ENCODE measurements at regions not wholly inside any gene's neighbourhood (a gene's known extent, or its start where the extent isn't known, plus 50 kb on each side); places are given as distances from the start of the nearest gene placed in this dataset.

DNA sequence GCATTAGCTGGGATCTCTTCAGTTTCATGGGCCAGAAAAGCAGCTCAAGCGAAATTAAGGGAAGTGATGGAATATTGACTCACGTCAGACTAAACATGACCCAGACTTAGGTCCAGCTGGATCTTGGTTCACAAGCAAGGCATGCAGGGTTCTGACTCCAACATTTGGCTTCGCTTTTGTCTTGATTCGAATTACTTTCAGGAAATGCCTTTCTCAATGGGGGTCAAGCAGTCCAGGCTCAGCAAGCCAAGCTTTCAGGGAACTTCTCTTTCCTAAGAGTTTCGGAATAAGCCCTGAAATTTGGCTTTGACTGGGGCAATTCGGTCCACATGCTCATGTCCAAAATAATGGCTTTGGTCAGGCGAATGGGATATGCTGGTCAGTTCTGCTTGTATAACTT lies 678.7 kb upstream of the TMEM132C start:
- no peak for TF ChIP-seq POLR2A (IDR thresholded peaks at IDR 0.05)
- TF ChIP-seq, protein P1, sequence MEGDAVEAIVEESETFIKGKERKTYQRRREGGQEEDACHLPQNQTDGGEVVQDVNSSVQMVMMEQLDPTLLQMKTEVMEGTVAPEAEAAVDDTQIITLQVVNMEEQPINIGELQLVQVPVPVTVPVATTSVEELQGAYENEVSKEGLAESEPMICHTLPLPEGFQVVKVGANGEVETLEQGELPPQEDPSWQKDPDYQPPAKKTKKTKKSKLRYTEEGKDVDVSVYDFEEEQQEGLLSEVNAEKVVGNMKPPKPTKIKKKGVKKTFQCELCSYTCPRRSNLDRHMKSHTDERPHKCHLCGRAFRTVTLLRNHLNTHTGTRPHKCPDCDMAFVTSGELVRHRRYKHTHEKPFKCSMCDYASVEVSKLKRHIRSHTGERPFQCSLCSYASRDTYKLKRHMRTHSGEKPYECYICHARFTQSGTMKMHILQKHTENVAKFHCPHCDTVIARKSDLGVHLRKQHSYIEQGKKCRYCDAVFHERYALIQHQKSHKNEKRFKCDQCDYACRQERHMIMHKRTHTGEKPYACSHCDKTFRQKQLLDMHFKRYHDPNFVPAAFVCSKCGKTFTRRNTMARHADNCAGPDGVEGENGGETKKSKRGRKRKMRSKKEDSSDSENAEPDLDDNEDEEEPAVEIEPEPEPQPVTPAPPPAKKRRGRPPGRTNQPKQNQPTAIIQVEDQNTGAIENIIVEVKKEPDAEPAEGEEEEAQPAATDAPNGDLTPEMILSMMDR (IDR thresholded peaks at IDR 0.05): no peak
